HFFc6 (cell line): ENCODE measurements at regions not wholly inside any gene's neighbourhood (a gene's known extent, or its start where the extent isn't known, plus 50 kb on each side); places are given as distances from the start of the nearest gene placed in this dataset.

ENCODE experiments used
- DNase-seq: peaks from one replicate; pipeline ENCODE4 v3.0.0-alpha.2; 2018
- H3K27ac Mint-ChIP-seq: 2 replicates; pipeline ENCODE4 v1.8.0; 2020; ENCODE audit warnings: mild to moderate bottlenecking, mixed read lengths
- H3K27me3 Mint-ChIP-seq: 2 replicates; pipeline ENCODE4 v1.8.0; 2021; ENCODE audit warnings: mild to moderate bottlenecking, moderate library complexity, mixed read lengths; ENCODE audit not compliant: insufficient read depth
- H3K36me3 Mint-ChIP-seq: 2 replicates; pipeline ENCODE4 v1.8.0; 2021; ENCODE audit warnings: low read depth, mixed read lengths
- H3K4me1 Mint-ChIP-seq: 2 replicates; pipeline ENCODE4 v1.8.0; 2020; ENCODE audit warnings: low read depth, mixed read lengths
- H3K4me3 Mint-ChIP-seq: 2 replicates; pipeline ENCODE4 v1.8.0; 2020; ENCODE audit warnings: mild to moderate bottlenecking, moderate library complexity, mixed read lengths
- H3K9me3 Mint-ChIP-seq: 2 replicates; pipeline ENCODE4 v1.8.0; 2020; ENCODE audit warnings: mild to moderate bottlenecking, mixed read lengths
- CTCF ChIP-seq: fragments of 200-600 bp; sonication (generic); IDR thresholded peaks from 2 replicates; pipeline ENCODE4 v1.5.0; 2021; ENCODE audit warnings: antibody characterized with exemption, mild to moderate bottlenecking

- peaks cover 71% of the 10 kb centered on the region for H3K4me1 Mint-ChIP-seq
Observed at GRCh38 chr3:124260206-124260915, 268.4 kb upstream of the ROPN1 start.

GRCh38 chr3:124261306-124261705, 269.4 kb upstream of the ROPN1 start:
- no peak for TF ChIP-seq CTCF
- H3K27ac Mint-ChIP-seq: peak overlapping the region; percentile 88
- H3K9me3 Mint-ChIP-seq: no peaks in the 10 kb centered on the region
- peak; percentile 23 for DNase-seq
- peaks cover 71% of the 10 kb centered on the region for H3K4me1 Mint-ChIP-seq
- no peaks in the 10 kb centered on the region for H3K36me3 Mint-ChIP-seq
- H3K4me3 Mint-ChIP-seq: peak overlapping the region; percentile 36; the same call in 1 of the 2 replicates
- no peaks in the 10 kb centered on the region for H3K27me3 Mint-ChIP-seq

More at GRCh38 chr3:124260206-124260915, 268.4 kb upstream of the ROPN1 start:
- peak; percentile 81 for DNase-seq
- peak overlapping the region; percentile 88 for H3K27ac Mint-ChIP-seq
- no peaks in the 10 kb centered on the region for H3K9me3 Mint-ChIP-seq
- no peak for TF ChIP-seq CTCF
- H3K36me3 Mint-ChIP-seq: no peaks in the 10 kb centered on the region
- no peaks in the 10 kb centered on the region for H3K27me3 Mint-ChIP-seq
- peak overlapping the region; percentile 36; the same call in 1 of the 2 replicates for H3K4me3 Mint-ChIP-seq

- H3K9me3 Mint-ChIP-seq: no peaks in the 10 kb centered on the region
Observed at GRCh38 chr3:124263168-124263567, 271.2 kb upstream of the ROPN1 start.

GRCh38 chr3:124264346-124264745, 272.4 kb upstream of the ROPN1 start:
- Mint-ChIP-seq H3K27ac (peak overlapping the region; percentile 40; the same call in 1 of the 2 replicates), H3K36me3 (no peaks in the 10 kb centered on the region), H3K4me3 (no peak overlapping the region), H3K4me1 (peaks cover 48% of the 10 kb centered on the region), H3K27me3 (peaks cover 2% of the 10 kb centered on the region; the same call in 1 of the 2 replicates), H3K9me3 (no peaks in the 10 kb centered on the region)
- TF ChIP-seq CTCF: no peak
- no peak for DNase-seq

More at GRCh38 chr3:124263168-124263567, 271.2 kb upstream of the ROPN1 start:
- DNase-seq: peak; percentile 87
- no peaks in the 10 kb centered on the region for H3K36me3 Mint-ChIP-seq
- no peak for TF ChIP-seq CTCF
- H3K27me3 Mint-ChIP-seq: peaks cover 2% of the 10 kb centered on the region; the same call in 1 of the 2 replicates
- H3K4me1 Mint-ChIP-seq: peaks cover 54% of the 10 kb centered on the region
- peak overlapping the region; percentile 33 for H3K4me3 Mint-ChIP-seq
- peak overlapping the region; percentile 84 for H3K27ac Mint-ChIP-seq

GRCh38 chr3:124266487-124266886, 274.6 kb upstream of the ROPN1 start:
- no peaks in the 10 kb centered on the region for H3K36me3 Mint-ChIP-seq
- peaks cover 29% of the 10 kb centered on the region for H3K4me1 Mint-ChIP-seq
- TF ChIP-seq CTCF: no peak
- H3K4me3 Mint-ChIP-seq: no peak overlapping the region
- H3K9me3 Mint-ChIP-seq: no peaks in the 10 kb centered on the region
- no peak for DNase-seq
- peaks cover 2% of the 10 kb centered on the region; the same call in 1 of the 2 replicates for H3K27me3 Mint-ChIP-seq
- no peak overlapping the region for H3K27ac Mint-ChIP-seq
